CD14-positive monocyte (primary cell): ENCODE measurements at regions not wholly inside any gene's neighbourhood (a gene's known extent, or its start where the extent isn't known, plus 50 kb on each side); places are given as distances from the start of the nearest gene placed in this dataset.

Source experiments
- DNase-seq, 3 donors: peaks; one replicate each; pipeline ENCODE4 v3.0.0-alpha.2; 2011 to 2022
- H2AFZ ChIP-seq: 2 replicates; pipeline ENCODE4 v1.6.0; 2012; ENCODE audit warnings: mild to moderate bottlenecking, low read depth, low read length, inconsistent platforms; ENCODE audit not compliant: insufficient read depth, poor library complexity, severe bottlenecking
- H3K27ac ChIP-seq, 2 donors: 1 replicate in 1 of 2; 2 replicates in 1 of 2; pipeline ENCODE4 v1.5.1; 2012 to 2013; ENCODE audit warnings: low read length in 2 of 2, control low read depth in 1 of 2, inconsistent platforms in 1 of 2, low read depth in 1 of 2, mild to moderate bottlenecking in 1 of 2
- H3K27me3 ChIP-seq, 2 donors: one replicate each; pipeline versions ENCODE4 v1.6.0 to v1.6.1; 2011 to 2013; ENCODE audit warnings: low read length in 2 of 2; ENCODE audit not compliant: control insufficient read depth in 2 of 2, insufficient read depth in 2 of 2
- H3K36me3 ChIP-seq, 2 donors: replicated peaks in 1 of 2; 1 replicate in 1 of 2; 2 replicates in 1 of 2; pipeline versions ENCODE4 v1.5.1 to v1.6.1; 2012 to 2013; ENCODE audit warnings: low read length in 2 of 2, control low read depth in 1 of 2, inconsistent platforms in 1 of 2, mild to moderate bottlenecking in 1 of 2; ENCODE audit not compliant: insufficient read depth in 2 of 2, control insufficient read depth in 1 of 2
- H3K4me1 ChIP-seq, 2 donors: 1 replicate in 1 of 2; 2 replicates in 1 of 2; pipeline versions ENCODE4 v1.5.1 to v1.6.1; 2012 to 2013; ENCODE audit warnings: low read length in 2 of 2, control low read depth in 1 of 2, inconsistent platforms in 1 of 2, mild to moderate bottlenecking in 1 of 2, moderate library complexity in 1 of 2; ENCODE audit not compliant: insufficient read depth in 2 of 2, control insufficient read depth in 1 of 2
- H3K4me2 ChIP-seq: replicated peaks from 2 replicates; pipeline ENCODE3; 2012; ENCODE audit warnings: low read length, moderate library complexity, mild to moderate bottlenecking; ENCODE audit not compliant: poor library complexity, severe bottlenecking; ENCODE audit errors: extremely low read depth
- H3K4me3 ChIP-seq, 3 experiments: fragments of 200-600 bp in 1 of 3; sonication (generic) in 1 of 3; replicated peaks in 1 of 3; 1 replicate in 2 of 3; 2 replicates in 1 of 3; pipeline ENCODE4 v1.5.1; 2011 to 2013; ENCODE audit warnings: low read length in 3 of 3, mild to moderate bottlenecking in 3 of 3, control low read depth in 2 of 3, low read depth in 2 of 3, inconsistent platforms in 1 of 3, moderate library complexity in 1 of 3
- H3K79me2 ChIP-seq: 2 replicates; pipeline ENCODE4 v1.6.0; 2012; ENCODE audit warnings: mild to moderate bottlenecking, control low read depth, inconsistent platforms, low read length, moderate library complexity; ENCODE audit not compliant: insufficient read depth
- H3K9ac ChIP-seq: 2 replicates; pipeline ENCODE4 v1.6.0; 2017; ENCODE audit warnings: low read length, mild to moderate bottlenecking; ENCODE audit not compliant: insufficient read depth, poor library complexity, severe bottlenecking
- H3K9me3 ChIP-seq, 2 donors: replicated peaks in 1 of 2; 1 replicate in 1 of 2; 2 replicates in 1 of 2; pipeline versions ENCODE4 v1.5.1 to v1.6.1; 2012 to 2013; ENCODE audit warnings: low read length in 2 of 2, control low read depth in 1 of 2; ENCODE audit not compliant: control insufficient read depth in 1 of 2, insufficient read depth in 1 of 2
- H4K20me1 ChIP-seq: 2 replicates; pipeline ENCODE4 v1.6.0; 2012; ENCODE audit warnings: mild to moderate bottlenecking, low read length, control low read depth, moderate library complexity; ENCODE audit not compliant: insufficient read depth
- H3K27ac Mint-ChIP-seq, 7 donors: one replicate each; pipeline ENCODE4 v1.8.0; 2020; ENCODE audit warnings: mild to moderate bottlenecking in 7 of 7, mixed read lengths in 7 of 7, moderate library complexity in 6 of 7, inconsistent platforms in 2 of 7
- H3K27me3 Mint-ChIP-seq, 3 donors: one replicate each; pipeline ENCODE4 v1.8.0; 2021 to 2022; ENCODE audit warnings: low read depth in 3 of 3, mild to moderate bottlenecking in 3 of 3, mixed read lengths in 3 of 3, moderate library complexity in 3 of 3, inconsistent platforms in 1 of 3
- H3K36me3 Mint-ChIP-seq, 2 donors: one replicate each; pipeline ENCODE4 v1.8.0; 2020; ENCODE audit warnings: mixed read lengths in 2 of 2, inconsistent platforms in 1 of 2, mild to moderate bottlenecking in 1 of 2
- H3K4me1 Mint-ChIP-seq: one replicate; pipeline ENCODE4 v1.8.0; 2020; ENCODE audit warnings: mild to moderate bottlenecking, mixed read lengths
- H3K4me3 Mint-ChIP-seq, 2 donors: one replicate each; pipeline ENCODE4 v1.8.0; 2020; ENCODE audit warnings: mild to moderate bottlenecking in 2 of 2, mixed read lengths in 2 of 2, moderate library complexity in 1 of 2
- H3K9me3 Mint-ChIP-seq, 7 donors: one replicate each; pipeline ENCODE4 v1.8.0; 2020 to 2022; ENCODE audit warnings: mixed read lengths in 7 of 7, mild to moderate bottlenecking in 6 of 7, moderate library complexity in 6 of 7, inconsistent platforms in 2 of 7
- CTCF ChIP-seq: fragments of 200-600 bp; IDR thresholded peaks from one replicate; pipeline ENCODE4 v1.8.0; 2022; ENCODE audit warnings: antibody characterized with exemption, mild to moderate bottlenecking
- WGBS: methylation state at CpG from one replicate; pipeline ENCODE4 v1.1.5; 2013; ENCODE audit warnings: missing lambda C conversion rate; ENCODE audit not compliant: insufficient coverage; 5-methylcytosine and 5-hydroxymethylcytosine counted together
- intact Hi-C, 2 donors: fragments of 100-400 bp; cut with micrococcal nuclease; formaldehyde crosslinking; loops; one replicate each; pipeline versions ENCODE4 v1.15.0 to v1.15.1; 2023

- no peaks in the 10 kb centered on the region for H3K36me3 ChIP-seq
- no peak overlapping the region for H3K4me2 ChIP-seq
- no peaks in the 10 kb centered on the region for H3K27me3 ChIP-seq
- TF ChIP-seq CTCF = no peak
- Mint-ChIP-seq H3K27ac (no peak overlapping the region), H3K4me1 (no peaks in the 10 kb centered on the region), H3K9me3 (peaks cover 12 to 40% (median 21%) of the 10 kb centered on the region in 7 donors), H3K4me3 (no peak overlapping the region), H3K27me3 (no peaks in the 10 kb centered on the region), H3K36me3 (no peaks in the 10 kb centered on the region)
- H3K4me3 ChIP-seq = no peak overlapping the region
- intact Hi-C loops = no loop called here
- H4K20me1 ChIP-seq = no peaks in the 10 kb centered on the region
- WGBS = 94% methylated on average over 16 of the region's 17 CpGs
- peaks cover 47 to 54% of the 10 kb centered on the region in 2 donors for H3K9me3 ChIP-seq
- H3K9ac ChIP-seq = no peak overlapping the region
- no peaks in the 10 kb centered on the region for H3K4me1 ChIP-seq
- H2AFZ ChIP-seq = no peak overlapping the region
- H3K79me2 ChIP-seq = no peaks in the 10 kb centered on the region
- DNase-seq = no peak
- H3K27ac ChIP-seq = no peak overlapping the region
Measured at GRCh38 chr6:48983377-48983776, 479.7 kb downstream of the MMUT start.

GRCh38 chr6:48979806-48980205, 483.2 kb downstream of the MMUT start:
- Histone ChIP-seq H4K20me1 (no peaks in the 10 kb centered on the region), H3K79me2 (no peaks in the 10 kb centered on the region), H3K9me3 (peaks cover 26 to 32% of the 10 kb centered on the region in 2 donors), H3K4me2 (no peak overlapping the region), H3K27ac (no peak overlapping the region), H3K9ac (no peak overlapping the region), H3K4me3 (no peak overlapping the region), H3K27me3 (no peaks in the 10 kb centered on the region), H3K36me3 (no peaks in the 10 kb centered on the region), H3K4me1 (no peaks in the 10 kb centered on the region), H2AFZ (no peak overlapping the region)
- no peak for TF ChIP-seq CTCF
- Mint-ChIP-seq H3K4me1 (no peaks in the 10 kb centered on the region), H3K27ac (no peak overlapping the region), H3K27me3 (no peaks in the 10 kb centered on the region), H3K36me3 (no peaks in the 10 kb centered on the region), H3K4me3 (no peak overlapping the region), H3K9me3 (peaks cover 3 to 24% (median 13%) of the 10 kb centered on the region in 7 donors)
- intact Hi-C loops = no loop called here
- no peak for DNase-seq
- WGBS = 100% methylated on average over 1 of the region's 2 CpGs
